CD4-positive, alpha-beta T cell (primary cell): ENCODE measurements at regions not wholly inside any gene's neighbourhood (a gene's known extent, or its start where the extent isn't known, plus 50 kb on each side); places are given as distances from the start of the nearest gene placed in this dataset.

Experiments used
- ATAC-seq: fragments of 200-7000 bp; cut with Tn5 transposase; one replicate; pipeline ENCODE4 v1.10.0; 2022; ENCODE audit warnings: mild to moderate bottlenecking; ENCODE audit not compliant: poor library complexity
- CTCF ChIA-PET: fragments of 350-600 bp; sonication (Branson Sonifier 250); formaldehyde crosslinking; loops from one replicate; lab custom pipeline; 2021; ENCODE audit warnings: antibody characterized with exemption, inconsistent platforms; lab: Charles Lee
- POLR2A ChIA-PET: fragments of 350-600 bp; sonication (Branson Sonifier 250); formaldehyde crosslinking; loops from one replicate; lab custom pipeline; 2021; ENCODE audit warnings: antibody characterized with exemption, inconsistent platforms; lab: Charles Lee
- DNase-seq, 14 experiments: peaks; one replicate each; pipeline ENCODE4 v3.0.0-alpha.2; 2013 to 2020; ENCODE audit warnings: mixed read lengths in 2 of 14
- H3K27ac ChIP-seq, 2 donors: one replicate each; pipeline versions ENCODE4 v1.5.1 to v1.7.0; 2013; ENCODE audit warnings: low read length in 2 of 2, low read depth in 1 of 2, mild to moderate bottlenecking in 1 of 2
- H3K27me3 ChIP-seq, 2 experiments: 1 replicate in 1 of 2; 2 replicates in 1 of 2; pipeline versions ENCODE4 v1.6.1 to v1.7.0; 2013; ENCODE audit warnings: low read length in 2 of 2, control low read depth in 1 of 2, mild to moderate bottlenecking in 1 of 2, moderate library complexity in 1 of 2; ENCODE audit not compliant: insufficient read depth in 2 of 2, control insufficient read depth in 1 of 2
- H3K36me3 ChIP-seq: one replicate; pipeline ENCODE4 v1.6.1; 2013; ENCODE audit warnings: low read length, control low read depth; ENCODE audit not compliant: insufficient read depth
- H3K4me1 ChIP-seq: one replicate; pipeline ENCODE4 v1.6.1; 2013; ENCODE audit warnings: low read length, control low read depth; ENCODE audit not compliant: insufficient read depth
- H3K4me3 ChIP-seq: one replicate; pipeline ENCODE4 v1.5.1; 2013; ENCODE audit warnings: mild to moderate bottlenecking, low read length, moderate library complexity
- H3K9me3 ChIP-seq, 2 experiments: 1 replicate in 1 of 2; 2 replicates in 1 of 2; pipeline versions ENCODE4 v1.6.1 to v1.7.0; 2013; ENCODE audit warnings: low read length in 2 of 2, mild to moderate bottlenecking in 2 of 2, control low read depth in 1 of 2, moderate library complexity in 1 of 2; ENCODE audit not compliant: control insufficient read depth in 1 of 2, insufficient read depth in 1 of 2
- H3K27ac Mint-ChIP-seq: one replicate; pipeline ENCODE4 v1.8.0; 2020; ENCODE audit warnings: mixed read lengths
- H3K27me3 Mint-ChIP-seq: one replicate; pipeline ENCODE4 v1.8.0; 2021; ENCODE audit warnings: mixed read lengths
- H3K36me3 Mint-ChIP-seq: one replicate; pipeline ENCODE4 v1.8.0; 2021; ENCODE audit warnings: low read depth, mixed read lengths
- H3K4me1 Mint-ChIP-seq: one replicate; pipeline ENCODE4 v1.8.0; 2021; ENCODE audit warnings: low read depth, mixed read lengths
- H3K4me3 Mint-ChIP-seq: one replicate; pipeline ENCODE4 v1.8.0; 2020; ENCODE audit warnings: mild to moderate bottlenecking, mixed read lengths
- H3K9me3 Mint-ChIP-seq: one replicate; pipeline ENCODE4 v1.8.0; 2020; ENCODE audit warnings: mixed read lengths
- intact Hi-C, 2 experiments: fragments of 100-400 bp; cut with DNase I in 1 of 2; cut with micrococcal nuclease in 1 of 2; formaldehyde crosslinking; loops; one replicate each; pipeline versions ENCODE4 v1.15.1 to v1.9.0; 2023 to 2025; cut with DNase I, micrococcal nuclease
- TF ChIP-seq, protein P1 (sequence below): fragments of 200-600 bp; IDR thresholded peaks from one replicate; pipeline ENCODE4 v1.8.0; 2022; ENCODE audit warnings: antibody characterized with exemption, mild to moderate bottlenecking

DNA sequence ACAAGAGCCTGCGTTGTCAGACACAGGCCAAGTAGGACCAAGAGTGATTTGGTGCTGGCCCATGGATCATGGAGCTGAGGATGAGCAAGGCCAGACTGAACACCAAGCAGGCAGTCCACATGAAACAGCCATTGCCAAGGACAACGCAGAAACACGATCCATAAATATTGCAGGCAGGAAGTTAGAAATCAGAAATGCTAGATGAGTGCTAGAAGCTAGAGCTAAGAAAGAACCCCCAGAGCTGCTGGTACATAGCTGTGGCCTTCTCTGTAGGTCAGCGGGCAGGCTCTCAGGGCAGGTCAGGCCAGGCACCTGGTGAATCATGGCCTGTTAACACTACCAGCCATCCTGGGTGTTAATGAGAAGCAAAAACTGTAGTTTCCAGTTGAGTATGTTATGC lies 119.7 kb downstream of the ALDH8A1 start:
- POLR2A ChIA-PET, result no interaction called here
- Histone ChIP-seq H3K4me1 (no peaks in the 10 kb centered on the region), H3K4me3 (no peak overlapping the region), H3K27me3 (no peaks in the 10 kb centered on the region), H3K27ac (no peak overlapping the region), H3K36me3 (no peaks in the 10 kb centered on the region), H3K9me3 (no peaks in the 10 kb centered on the region)
- Mint-ChIP-seq H3K27ac (no peak overlapping the region), H3K36me3 (no peaks in the 10 kb centered on the region), H3K4me3 (no peak overlapping the region), H3K9me3 (no peaks in the 10 kb centered on the region), H3K27me3 (no peaks in the 10 kb centered on the region), H3K4me1 (no peaks in the 10 kb centered on the region)
- ATAC-seq (no peak), DNase-seq (no peak)
- TF ChIP-seq, protein P1, sequence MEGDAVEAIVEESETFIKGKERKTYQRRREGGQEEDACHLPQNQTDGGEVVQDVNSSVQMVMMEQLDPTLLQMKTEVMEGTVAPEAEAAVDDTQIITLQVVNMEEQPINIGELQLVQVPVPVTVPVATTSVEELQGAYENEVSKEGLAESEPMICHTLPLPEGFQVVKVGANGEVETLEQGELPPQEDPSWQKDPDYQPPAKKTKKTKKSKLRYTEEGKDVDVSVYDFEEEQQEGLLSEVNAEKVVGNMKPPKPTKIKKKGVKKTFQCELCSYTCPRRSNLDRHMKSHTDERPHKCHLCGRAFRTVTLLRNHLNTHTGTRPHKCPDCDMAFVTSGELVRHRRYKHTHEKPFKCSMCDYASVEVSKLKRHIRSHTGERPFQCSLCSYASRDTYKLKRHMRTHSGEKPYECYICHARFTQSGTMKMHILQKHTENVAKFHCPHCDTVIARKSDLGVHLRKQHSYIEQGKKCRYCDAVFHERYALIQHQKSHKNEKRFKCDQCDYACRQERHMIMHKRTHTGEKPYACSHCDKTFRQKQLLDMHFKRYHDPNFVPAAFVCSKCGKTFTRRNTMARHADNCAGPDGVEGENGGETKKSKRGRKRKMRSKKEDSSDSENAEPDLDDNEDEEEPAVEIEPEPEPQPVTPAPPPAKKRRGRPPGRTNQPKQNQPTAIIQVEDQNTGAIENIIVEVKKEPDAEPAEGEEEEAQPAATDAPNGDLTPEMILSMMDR, result no peak
- CTCF ChIA-PET, result no interaction called here
- intact Hi-C loops, result no loop called here

DNA sequence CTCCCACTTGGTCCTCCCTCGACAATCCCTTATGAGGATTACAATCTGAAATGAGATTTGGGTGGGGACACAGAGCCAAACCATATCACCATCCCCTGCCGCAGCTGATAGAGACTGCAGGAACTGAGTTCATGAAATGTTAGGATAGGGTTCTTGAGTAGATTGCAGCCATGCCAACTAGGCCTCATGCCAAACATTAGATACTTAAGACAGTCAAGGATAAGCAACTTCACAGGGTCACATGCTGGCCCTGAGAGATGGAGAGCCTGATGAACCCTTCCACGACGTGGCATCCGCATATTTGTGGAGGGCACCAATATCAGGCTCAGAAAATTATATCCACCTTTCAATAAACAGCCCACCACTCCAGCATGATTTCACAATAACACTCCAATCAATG lies 121.3 kb downstream of the ALDH8A1 start:
- Mint-ChIP-seq H3K9me3 (no peaks in the 10 kb centered on the region), H3K36me3 (no peaks in the 10 kb centered on the region), H3K4me1 (no peaks in the 10 kb centered on the region), H3K27me3 (no peaks in the 10 kb centered on the region), H3K27ac (no peak overlapping the region), H3K4me3 (no peak overlapping the region)
- Histone ChIP-seq H3K4me3 (no peak overlapping the region), H3K36me3 (no peaks in the 10 kb centered on the region), H3K4me1 (no peaks in the 10 kb centered on the region), H3K9me3 (no peaks in the 10 kb centered on the region), H3K27me3 (no peaks in the 10 kb centered on the region), H3K27ac (no peak overlapping the region)
- CTCF ChIA-PET, result no interaction called here
- no peak for DNase-seq
- no peak for ATAC-seq
- intact Hi-C loops, result no loop called here
- TF ChIP-seq, protein P1, result no peak
- POLR2A ChIA-PET, result no interaction called here

- ATAC-seq, result no peak
- Histone ChIP-seq H3K4me3 (no peak overlapping the region), H3K36me3 (no peaks in the 10 kb centered on the region), H3K27ac (no peak overlapping the region), H3K9me3 (no peaks in the 10 kb centered on the region), H3K4me1 (no peaks in the 10 kb centered on the region), H3K27me3 (no peaks in the 10 kb centered on the region)
- POLR2A ChIA-PET, result no interaction called here
- CTCF ChIA-PET, result interaction anchor here (0.5 kb wide), 1 partner anchor 553 kb away, joined by 3 read pairs; no protein-coding TSS in a partner anchor
- Mint-ChIP-seq H3K27me3 (no peaks in the 10 kb centered on the region), H3K36me3 (no peaks in the 10 kb centered on the region), H3K4me3 (no peak overlapping the region), H3K27ac (no peak overlapping the region), H3K4me1 (no peaks in the 10 kb centered on the region), H3K9me3 (no peaks in the 10 kb centered on the region)
- TF ChIP-seq, protein P1, result no peak
- intact Hi-C loops, result no loop called here
- DNase-seq, result no peak
Measured at GRCh38 chr6:134826889-134827737, 122.8 kb downstream of the ALDH8A1 start.
